A673 (cell line): ENCODE measurements at regions not wholly inside any gene's neighbourhood (a gene's known extent, or its start where the extent isn't known, plus 50 kb on each side); places are given as distances from the start of the nearest gene placed in this dataset.

ENCODE experiments used
- EZH2 ChIP-seq: fragments of 200-600 bp; sonication (generic); IDR thresholded peaks from 2 replicates; pipeline ENCODE4 v1.6.1; 2017; ENCODE audit warnings: borderline replicate concordance, low read depth, mild to moderate bottlenecking, mixed read lengths, antibody characterized with exemption, low read length; ENCODE audit not compliant: poor library complexity, severe bottlenecking
- TF ChIP-seq, protein P1 (sequence below): fragments of 300-800, 200-600 bp; sonication (generic); conservative IDR thresholded peaks from 2 replicates; pipeline ENCODE4 v1.5.1; 2017; ENCODE audit warnings: low read depth, mild to moderate bottlenecking, antibody characterized with exemption, low read length, moderate library complexity, mixed read lengths

DNA sequence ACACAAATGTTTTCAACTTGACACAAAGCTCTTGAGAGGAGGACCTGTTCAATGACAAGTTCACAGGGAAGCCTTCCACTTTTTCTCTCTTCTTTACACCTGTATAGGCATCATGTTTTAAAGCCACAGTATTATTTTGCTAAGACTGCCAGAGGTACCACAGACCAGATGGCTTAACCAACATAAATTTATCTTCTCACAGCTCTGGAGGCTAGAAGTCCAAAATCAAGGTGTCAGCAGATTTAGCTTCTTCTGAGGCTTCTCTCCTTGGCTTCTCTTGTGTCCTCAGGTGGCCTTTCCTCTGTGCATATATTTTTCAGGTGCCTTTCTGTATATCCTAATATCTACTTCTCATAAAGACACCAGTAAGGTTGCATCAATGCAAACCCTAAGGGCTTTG, 435.2 kb upstream of the GBE1 start:
- TF ChIP-seq, protein P1, sequence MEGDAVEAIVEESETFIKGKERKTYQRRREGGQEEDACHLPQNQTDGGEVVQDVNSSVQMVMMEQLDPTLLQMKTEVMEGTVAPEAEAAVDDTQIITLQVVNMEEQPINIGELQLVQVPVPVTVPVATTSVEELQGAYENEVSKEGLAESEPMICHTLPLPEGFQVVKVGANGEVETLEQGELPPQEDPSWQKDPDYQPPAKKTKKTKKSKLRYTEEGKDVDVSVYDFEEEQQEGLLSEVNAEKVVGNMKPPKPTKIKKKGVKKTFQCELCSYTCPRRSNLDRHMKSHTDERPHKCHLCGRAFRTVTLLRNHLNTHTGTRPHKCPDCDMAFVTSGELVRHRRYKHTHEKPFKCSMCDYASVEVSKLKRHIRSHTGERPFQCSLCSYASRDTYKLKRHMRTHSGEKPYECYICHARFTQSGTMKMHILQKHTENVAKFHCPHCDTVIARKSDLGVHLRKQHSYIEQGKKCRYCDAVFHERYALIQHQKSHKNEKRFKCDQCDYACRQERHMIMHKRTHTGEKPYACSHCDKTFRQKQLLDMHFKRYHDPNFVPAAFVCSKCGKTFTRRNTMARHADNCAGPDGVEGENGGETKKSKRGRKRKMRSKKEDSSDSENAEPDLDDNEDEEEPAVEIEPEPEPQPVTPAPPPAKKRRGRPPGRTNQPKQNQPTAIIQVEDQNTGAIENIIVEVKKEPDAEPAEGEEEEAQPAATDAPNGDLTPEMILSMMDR: no peak
- no peak for TF ChIP-seq EZH2
